ENCODE measurements at regions not wholly inside any gene's neighbourhood (a gene's known extent, or its start where the extent isn't known, plus 50 kb on each side); places are given as distances from the start of the nearest gene placed in this dataset.

DNA sequence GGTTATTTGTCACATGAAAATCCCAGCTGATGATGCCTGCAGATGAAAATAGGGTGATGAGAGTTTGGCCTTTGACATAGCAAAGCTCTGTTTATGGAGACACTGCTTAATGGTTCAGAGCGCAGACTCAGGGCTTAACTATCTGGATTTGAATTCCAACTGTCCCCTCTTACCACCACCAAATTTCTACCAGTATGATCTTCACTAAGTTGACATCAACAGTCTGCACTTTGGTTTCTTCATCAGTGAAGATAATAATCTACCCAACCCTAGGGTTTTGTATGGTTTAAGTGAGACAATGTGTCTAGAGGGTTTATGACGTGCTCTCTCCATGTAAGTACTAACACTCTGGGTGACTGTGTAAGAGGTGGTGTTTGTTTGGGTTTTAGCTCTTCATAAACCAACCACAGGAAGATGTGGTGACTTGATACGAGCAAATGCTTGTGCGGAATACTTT is 151.4 kb upstream of the TNFAIP3 start:
- TF ChIP-seq, protein P1, sequence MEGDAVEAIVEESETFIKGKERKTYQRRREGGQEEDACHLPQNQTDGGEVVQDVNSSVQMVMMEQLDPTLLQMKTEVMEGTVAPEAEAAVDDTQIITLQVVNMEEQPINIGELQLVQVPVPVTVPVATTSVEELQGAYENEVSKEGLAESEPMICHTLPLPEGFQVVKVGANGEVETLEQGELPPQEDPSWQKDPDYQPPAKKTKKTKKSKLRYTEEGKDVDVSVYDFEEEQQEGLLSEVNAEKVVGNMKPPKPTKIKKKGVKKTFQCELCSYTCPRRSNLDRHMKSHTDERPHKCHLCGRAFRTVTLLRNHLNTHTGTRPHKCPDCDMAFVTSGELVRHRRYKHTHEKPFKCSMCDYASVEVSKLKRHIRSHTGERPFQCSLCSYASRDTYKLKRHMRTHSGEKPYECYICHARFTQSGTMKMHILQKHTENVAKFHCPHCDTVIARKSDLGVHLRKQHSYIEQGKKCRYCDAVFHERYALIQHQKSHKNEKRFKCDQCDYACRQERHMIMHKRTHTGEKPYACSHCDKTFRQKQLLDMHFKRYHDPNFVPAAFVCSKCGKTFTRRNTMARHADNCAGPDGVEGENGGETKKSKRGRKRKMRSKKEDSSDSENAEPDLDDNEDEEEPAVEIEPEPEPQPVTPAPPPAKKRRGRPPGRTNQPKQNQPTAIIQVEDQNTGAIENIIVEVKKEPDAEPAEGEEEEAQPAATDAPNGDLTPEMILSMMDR (IDR thresholded peaks at IDR 0.05) = no peak
- no peak for TF ChIP-seq POLR2A (IDR thresholded peaks at IDR 0.05)

Measured in gastroesophageal sphincter (tissue), 3 donors.